HepG2 (cell line): ENCODE measurements at regions not wholly inside any gene's neighbourhood (a gene's known extent, or its start where the extent isn't known, plus 50 kb on each side); places are given as distances from the start of the nearest gene placed in this dataset.

Source experiments
- ATAC-seq: fragments of 200-7000 bp; cut with Tn5 transposase; 3 replicates; pipeline ENCODE4 v1.9.1; 2020; ENCODE audit warnings: mild to moderate bottlenecking, moderate library complexity
- BruUV-seq: library from RNA; stranded (reverse); fragments of 400-500 nt; replicated peaks from 2 replicates; lab custom pipeline; 2021; lab: Mats Ljungman, UMichigan
- CTCF ChIA-PET: fragments of 300-600 bp; formaldehyde crosslinking; extraction: SDS; loops from one replicate; lab custom pipeline; 2021; ENCODE audit warnings: low total read pairs, inconsistent platforms, low intra/inter-chr PET ratio; lab: Yijun Ruan, JAX
- POLR2A ChIA-PET: fragments of 350-600 bp; sonication (Branson Sonifier 250); formaldehyde crosslinking; loops from one replicate; lab custom pipeline; 2020; ENCODE audit warnings: antibody characterized with exemption, inconsistent platforms; lab: Yijun Ruan, JAX
- DNase-seq: peaks from one replicate; pipeline ENCODE4 v3.0.0-alpha.2; 2015; ENCODE audit warnings: low spot score
- FAIRE-seq: peaks from 3 replicates; lab custom pipeline; 2011; peaks lifted over from hg19 to GRCh38; lab: Jason Lieb, UNC
- H2AFZ ChIP-seq: one replicate; pipeline ENCODE4 v1.6.1; 2011; ENCODE audit warnings: low read length, inconsistent platforms
- H3K27ac ChIP-seq: fragments of 300-600 bp; 3 replicates; pipeline ENCODE4 v1.8.0; 2011; ENCODE audit warnings: mixed run types, mild to moderate bottlenecking, mixed read lengths, low read length, inconsistent platforms; ENCODE audit not compliant: insufficient read depth; ENCODE audit errors: extremely low read length
- H3K27me3 ChIP-seq, 2 experiments: fragments of 200-600 bp in 1 of 2; 2 replicates in 1 of 2; 3 replicates in 1 of 2; pipeline versions ENCODE4 v1.6.0 to v1.8.0; 2011; ENCODE audit warnings: low read length in 2 of 2, mild to moderate bottlenecking in 2 of 2, moderate library complexity in 2 of 2, inconsistent platforms in 1 of 2; ENCODE audit not compliant: insufficient read depth in 2 of 2, control insufficient read depth in 1 of 2
- H3K36me3 ChIP-seq, 2 experiments: fragments of 200-600 bp in 1 of 2; replicated peaks in 1 of 2; 2 replicates in 1 of 2; 3 replicates in 1 of 2; pipeline versions ENCODE4 v1.5.1 to v1.8.0; 2011; ENCODE audit warnings: low read length in 2 of 2, inconsistent platforms in 1 of 2; ENCODE audit not compliant: insufficient read depth in 2 of 2, control insufficient read depth in 1 of 2
- H3K4me1 ChIP-seq: 2 replicates; pipeline ENCODE4 v1.5.1; 2012; ENCODE audit warnings: low read length, inconsistent platforms; ENCODE audit not compliant: insufficient read depth
- H3K4me2 ChIP-seq: 2 replicates; pipeline ENCODE4 v1.6.0; 2011; ENCODE audit warnings: low read depth, low read length, inconsistent platforms
- H3K4me3 ChIP-seq, 3 experiments: fragments of 200-600 bp in 1 of 3; sonication (generic), shearing (Covaris generic) in 1 of 3; replicated peaks in 1 of 3; 2 replicates each; pipeline ENCODE4 v1.5.1; 2011 to 2016; ENCODE audit warnings: low read length in 3 of 3, inconsistent platforms in 2 of 3, low read depth in 2 of 3, mild to moderate bottlenecking in 2 of 3, control low read depth in 1 of 3, mixed read lengths in 1 of 3; ENCODE audit not compliant: insufficient read depth in 1 of 3
- H3K79me2 ChIP-seq: one replicate; pipeline ENCODE4 v1.6.1; 2011; ENCODE audit warnings: low read length, inconsistent platforms; ENCODE audit not compliant: insufficient read depth
- H3K9ac ChIP-seq: 2 replicates; pipeline ENCODE4 v1.6.0; 2011; ENCODE audit warnings: mild to moderate bottlenecking, low read depth, low read length, inconsistent platforms; ENCODE audit not compliant: insufficient read depth
- H3K9me3 ChIP-seq: 2 replicates; pipeline ENCODE4 v1.5.1; 2012; ENCODE audit warnings: mild to moderate bottlenecking, low read length
- H4K20me1 ChIP-seq: 2 replicates; pipeline ENCODE4 v1.6.0; 2011; ENCODE audit warnings: inconsistent platforms, mild to moderate bottlenecking, low read length, moderate library complexity; ENCODE audit not compliant: insufficient read depth
- HDAC2 ChIP-seq: sonication (generic); formaldehyde crosslinking; IDR thresholded peaks from 2 replicates; pipeline ENCODE4 v1.4.0; 2020; ENCODE audit warnings: missing genetic modification reagents
- JUNB ChIP-seq: sonication (generic); formaldehyde crosslinking; IDR thresholded peaks from 2 replicates; pipeline ENCODE4 v1.8.0; 2022; ENCODE audit warnings: missing genetic modification reagents, mild to moderate bottlenecking, borderline replicate concordance
- MIER3 ChIP-seq: IDR thresholded peaks from 2 replicates; pipeline ENCODE4 v1.6.1; 2016; ENCODE audit warnings: missing compliant biosample characterization, borderline replicate concordance
- MYC ChIP-seq: sonication (generic); formaldehyde crosslinking; IDR thresholded peaks from 2 replicates; pipeline ENCODE4 v1.9.0; 2021; ENCODE audit warnings: missing genetic modification reagents, borderline replicate concordance
- NFIB ChIP-seq: sonication (generic); formaldehyde crosslinking; IDR thresholded peaks from 2 replicates; pipeline ENCODE4 v1.9.0; 2021; ENCODE audit warnings: missing genetic modification reagents, mild to moderate bottlenecking, borderline replicate concordance
- ONECUT2 ChIP-seq: sonication (generic); formaldehyde crosslinking; IDR thresholded peaks from 2 replicates; pipeline ENCODE4 v1.4.0; 2020; ENCODE audit warnings: missing genetic modification reagents
- ZBTB34 ChIP-seq: sonication (generic); formaldehyde crosslinking; IDR thresholded peaks from 2 replicates; pipeline ENCODE4 v1.8.0; 2022; ENCODE audit warnings: mild to moderate bottlenecking, missing genetic modification reagents
- ZBTB38 ChIP-seq: sonication (generic); formaldehyde crosslinking; IDR thresholded peaks from 2 replicates; pipeline ENCODE4 v1.5.1; 2020; ENCODE audit warnings: mild to moderate bottlenecking, missing genetic modification reagents
- ZBTB42 ChIP-seq: sonication (generic); formaldehyde crosslinking; IDR thresholded peaks from 2 replicates; pipeline ENCODE4 v1.5.0; 2020; ENCODE audit warnings: mild to moderate bottlenecking, missing genetic modification reagents
- ZMYM4 ChIP-seq: sonication (generic); formaldehyde crosslinking; IDR thresholded peaks from 2 replicates; pipeline ENCODE4 v1.8.1; 2023; ENCODE audit warnings: mild to moderate bottlenecking, missing genetic modification reagents
- ZNF251 ChIP-seq: sonication (generic); formaldehyde crosslinking; IDR thresholded peaks from 2 replicates; pipeline ENCODE4 v1.9.0; 2021; ENCODE audit warnings: mild to moderate bottlenecking, missing genetic modification reagents
- ZNF335 ChIP-seq: sonication (generic); formaldehyde crosslinking; IDR thresholded peaks from 2 replicates; pipeline ENCODE4 v1.4.0; 2020; ENCODE audit warnings: missing genetic modification reagents
- ZNF549 ChIP-seq: sonication (generic); formaldehyde crosslinking; IDR thresholded peaks from 2 replicates; pipeline ENCODE4 v1.5.0; 2020; ENCODE audit warnings: missing genetic modification reagents
- ZNF564 ChIP-seq: sonication (generic); formaldehyde crosslinking; IDR thresholded peaks from 2 replicates; pipeline ENCODE4 v1.8.1; 2023; ENCODE audit warnings: mild to moderate bottlenecking, missing genetic modification reagents
- ZNF572 ChIP-seq: sonication (generic); formaldehyde crosslinking; IDR thresholded peaks from 2 replicates; pipeline ENCODE4 v1.5.1; 2020; ENCODE audit warnings: mild to moderate bottlenecking, missing genetic modification reagents
- ZNF616 ChIP-seq: sonication (generic); formaldehyde crosslinking; IDR thresholded peaks from 2 replicates; pipeline ENCODE4 v1.5.0; 2020; ENCODE audit warnings: low read depth, mild to moderate bottlenecking, missing genetic modification reagents
- ZNF713 ChIP-seq: sonication (generic); formaldehyde crosslinking; IDR thresholded peaks from 2 replicates; pipeline ENCODE4 v1.4.0; 2020; ENCODE audit warnings: mild to moderate bottlenecking, missing genetic modification reagents
- ZNF724P ChIP-seq: sonication (generic); formaldehyde crosslinking; IDR thresholded peaks from 2 replicates; pipeline ENCODE4 v1.8.0; 2022; ENCODE audit warnings: missing genetic modification reagents, borderline replicate concordance
- ZNF761 ChIP-seq: sonication (generic); formaldehyde crosslinking; conservative IDR thresholded peaks from 2 replicates; pipeline ENCODE4 v1.4.0; 2020; ENCODE audit warnings: mild to moderate bottlenecking, missing genetic modification reagents
- ZNF772 ChIP-seq: sonication (generic); formaldehyde crosslinking; IDR thresholded peaks from 2 replicates; pipeline ENCODE4 v1.5.0; 2020; ENCODE audit warnings: mild to moderate bottlenecking, missing genetic modification reagents
- WGBS: methylation state at CpG from one replicate; pipeline ENCODE4 v1.1.6; 2017; ENCODE audit warnings: low lambda C conversion rate; 5-methylcytosine and 5-hydroxymethylcytosine counted together
- in situ Hi-C: cut with HindIII; loops from 2 replicates; pipeline ENCODE4 v1.10.0; 2017; ENCODE audit warnings: low pct_unique_long_range_greater_than_20kb; ENCODE audit not compliant: extremely low pct_ligation_motif_present
- intact Hi-C: fragments of 100-400 bp; cut with micrococcal nuclease; formaldehyde crosslinking; loops from one replicate; pipeline ENCODE4 v1.10.0; 2022; ENCODE audit not compliant: unreplicated experiment

DNA sequence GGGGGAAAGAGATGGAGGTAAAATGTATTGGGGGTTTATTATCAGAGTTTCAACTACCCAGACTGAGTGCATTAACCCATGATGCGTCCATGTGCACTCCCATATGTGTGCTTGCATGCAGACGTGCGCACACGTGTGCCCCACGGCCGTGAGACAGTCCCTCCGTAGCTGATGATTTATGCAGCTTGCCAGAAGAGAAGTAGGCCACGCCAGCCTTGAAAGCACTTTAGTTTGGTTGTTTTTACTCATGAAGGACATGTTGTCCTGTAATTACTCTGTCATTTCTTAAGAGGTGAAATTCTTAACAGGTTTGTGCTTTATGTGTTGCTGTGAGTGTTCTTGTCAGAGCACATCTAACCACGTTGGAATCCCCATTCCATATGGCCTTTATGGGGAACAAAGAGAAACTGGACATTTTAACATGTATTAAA is 467.8 kb downstream of the LMO4 start (continued):
- TF ChIP-seq ZBTB38 = peak; percentile 75

GRCh38 chr1:87799451-87799850 is 470.8 kb downstream of the LMO4 start:
- Histone ChIP-seq H3K9me3 (no peaks in the 10 kb centered on the region), H3K27me3 (no peaks in the 10 kb centered on the region), H2AFZ (no peak overlapping the region), H3K79me2 (no peaks in the 10 kb centered on the region), H3K36me3 (no peaks in the 10 kb centered on the region), H3K4me3 (no peak overlapping the region), H3K4me1 (peaks cover 73% of the 10 kb centered on the region), H3K9ac (no peak overlapping the region), H3K4me2 (no peak overlapping the region), H3K27ac (no peak overlapping the region), H4K20me1 (no peaks in the 10 kb centered on the region)
- ChIA-PET POLR2A (no interaction called here), CTCF (no interaction called here)
- BruUV-seq = no TSS peak
- TF ChIP-seq ZNF564 (CRISPR knock-in tag) = no peak
- no peak for TF ChIP-seq ONECUT2 (CRISPR knock-in tag)
- no peak for TF ChIP-seq ZNF572 (CRISPR knock-in tag)
- TF ChIP-seq ZNF713 (CRISPR knock-in tag) = no peak
- TF ChIP-seq ZNF335 (CRISPR knock-in tag) = no peak
- TF ChIP-seq HDAC2 (CRISPR knock-in tag) = no peak
- TF ChIP-seq ZNF251 (CRISPR knock-in tag) = no peak
- TF ChIP-seq NFIB = no peak
- TF ChIP-seq ZBTB42 (CRISPR knock-in tag) = no peak
- TF ChIP-seq JUNB = no peak
- TF ChIP-seq ZBTB34 (CRISPR knock-in tag) = no peak
- no peak for TF ChIP-seq MIER3 (CRISPR knock-in tag)
- no peak for TF ChIP-seq ZNF772 (CRISPR knock-in tag)
- no peak for TF ChIP-seq ZNF761 (CRISPR knock-in tag)
- TF ChIP-seq MYC = no peak
- TF ChIP-seq ZNF549 (CRISPR knock-in tag) = no peak
- TF ChIP-seq ZNF724P (CRISPR knock-in tag) = no peak
- no peak for TF ChIP-seq ZMYM4 (CRISPR knock-in tag)
- no peak for TF ChIP-seq ZNF616 (CRISPR knock-in tag)
- 98% methylated on average over 7 of the region's 7 CpGs for WGBS
- DNase-seq (no peak), FAIRE-seq (no peak), ATAC-seq (no peak)
- in situ Hi-C loops = loop anchor here (5.0 to 10.0 kb wide), 2 partner anchors 378 to 475 kb away; partner anchors contain the start of gene LMO4
- intact Hi-C loops = loop anchor here (5.0 kb wide), 1 partner anchor 378 kb away; no protein-coding TSS in a partner anchor
